SU-DHL-6 (cell line): ENCODE measurements at regions not wholly inside any gene's neighbourhood (a gene's known extent, or its start where the extent isn't known, plus 50 kb on each side); places are given as distances from the start of the nearest gene placed in this dataset.

Experiments used
- CTCF ChIP-seq: fragments of 200-600 bp; sonication (generic); IDR thresholded peaks from one replicate; pipeline ENCODE4 v1.5.1; 2017; ENCODE audit warnings: antibody characterized with exemption, mild to moderate bottlenecking, low read length, moderate library complexity; ENCODE audit not compliant: insufficient read depth, poor library complexity, severe bottlenecking
- EZH2phosphoT487 ChIP-seq: fragments of 200-600 bp; sonication (generic), shearing (Covaris generic); conservative IDR thresholded peaks from 2 replicates; pipeline ENCODE4 v1.6.1; 2018; ENCODE audit warnings: mild to moderate bottlenecking, antibody characterized with exemption, low read length, moderate library complexity, mixed read lengths

DNA sequence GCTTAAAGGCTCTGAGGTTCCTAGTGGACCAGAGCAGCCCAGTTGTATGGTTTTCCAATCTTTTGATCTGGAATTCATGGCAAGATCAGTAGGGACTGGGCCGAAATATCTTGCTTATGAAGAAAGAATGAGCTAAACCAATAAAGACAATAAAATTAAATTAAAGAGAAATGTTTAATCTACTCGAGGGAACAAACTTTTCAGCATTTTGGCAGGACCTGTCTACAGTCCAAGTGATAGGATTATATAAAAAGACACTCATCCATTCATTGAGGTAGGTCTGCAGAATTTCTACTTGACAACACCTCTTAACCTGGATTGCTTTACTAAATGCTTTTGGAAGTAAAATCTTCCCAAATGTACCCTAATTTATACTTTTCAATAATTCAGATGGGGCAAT is 113.6 kb downstream of the AXIN2 start:
- TF ChIP-seq CTCF (no peak), EZH2phosphoT487 (no peak)
